H1 (cell line): ENCODE measurements at regions not wholly inside any gene's neighbourhood (a gene's known extent, or its start where the extent isn't known, plus 50 kb on each side); places are given as distances from the start of the nearest gene placed in this dataset.

Source experiments
- CTCF ChIA-PET: fragments of 300-600 bp; sonication (Branson Sonifier 250); formaldehyde crosslinking; loops from one replicate; lab custom pipeline; 2021; ENCODE audit not compliant: partially characterized antibody; lab: Charles Lee
- POLR2A ChIA-PET: fragments of 300-600 bp; sonication (Branson Sonifier 250); formaldehyde crosslinking; loops from one replicate; lab custom pipeline; 2021; ENCODE audit warnings: inconsistent platforms; ENCODE audit not compliant: partially characterized antibody; lab: Charles Lee
- DNase-seq, 2 experiments: peaks; one replicate each; pipeline versions ENCODE4 v3.0.0 to v3.0.0-alpha.2; 2010 to 2022; ENCODE audit warnings: low spot score in 2 of 2, low read depth in 1 of 2, mixed read lengths in 1 of 2
- FAIRE-seq: peaks from 2 replicates; lab custom pipeline; 2011; peaks lifted over from hg19 to GRCh38; lab: Jason Lieb, UNC
- H2AFZ ChIP-seq: 2 replicates; pipeline ENCODE4 v1.8.1; 2012; ENCODE audit warnings: low read length, inconsistent platforms
- H2AK5ac ChIP-seq: 2 replicates; pipeline ENCODE4 v1.6.1; 2013; ENCODE audit warnings: low read depth, low read length
- H2BK120ac ChIP-seq: replicated peaks from 2 replicates; pipeline ENCODE3; 2013; ENCODE audit warnings: low read depth, low read length, inconsistent platforms
- H2BK12ac ChIP-seq: 2 replicates; pipeline ENCODE4 v1.6.1; 2013; ENCODE audit warnings: low read depth, low read length
- H2BK15ac ChIP-seq: 2 replicates; pipeline ENCODE4 v1.6.1; 2013; ENCODE audit warnings: low read length
- H2BK20ac ChIP-seq: 2 replicates; pipeline ENCODE4 v1.6.1; 2013; ENCODE audit warnings: low read length
- H2BK5ac ChIP-seq: 2 replicates; pipeline ENCODE4 v1.6.1; 2013; ENCODE audit warnings: low read depth, low read length
- H3K14ac ChIP-seq: 2 replicates; pipeline ENCODE4 v1.6.1; 2013; ENCODE audit warnings: inconsistent platforms; ENCODE audit not compliant: insufficient read length
- H3K18ac ChIP-seq: 2 replicates; pipeline ENCODE4 v1.6.1; 2013; ENCODE audit warnings: low read length; ENCODE audit errors: extremely low read depth
- H3K23ac ChIP-seq: 2 replicates; pipeline ENCODE4 v1.6.1; 2013; ENCODE audit warnings: inconsistent platforms; ENCODE audit not compliant: insufficient read length
- H3K23me2 ChIP-seq: 2 replicates; pipeline ENCODE4 v1.6.1; 2013; ENCODE audit warnings: low read depth, low read length
- H3K27ac ChIP-seq: 2 replicates; pipeline ENCODE4 v1.6.1; 2011; ENCODE audit warnings: low read depth, low read length, inconsistent platforms
- H3K27me3 ChIP-seq, 4 experiments: replicated peaks in 1 of 4; 1 replicate in 1 of 4; 2 replicates in 3 of 4; pipeline versions ENCODE4 v1.6.1 to v1.8.1; 2011 to 2013; ENCODE audit warnings: low read length in 3 of 4, mild to moderate bottlenecking in 3 of 4, inconsistent platforms in 2 of 4, mixed read lengths in 2 of 4, moderate library complexity in 1 of 4; ENCODE audit not compliant: control insufficient read depth in 3 of 4, insufficient read depth in 3 of 4; ENCODE audit errors: extremely low read depth in 1 of 4
- H3K36me3 ChIP-seq, 4 experiments: 2 replicates each; pipeline versions ENCODE4 v1.6.1 to v1.8.1; 2011 to 2013; ENCODE audit warnings: mild to moderate bottlenecking in 4 of 4, low read length in 3 of 4, moderate library complexity in 2 of 4, control low read depth in 1 of 4, inconsistent platforms in 1 of 4; ENCODE audit not compliant: insufficient read depth in 4 of 4, control insufficient read depth in 2 of 4
- H3K4ac ChIP-seq: replicated peaks from 2 replicates; pipeline ENCODE3; 2013; ENCODE audit warnings: low read length, low read depth, mixed read lengths, inconsistent platforms; ENCODE audit not compliant: insufficient read length
- H3K4me1 ChIP-seq, 4 experiments: replicated peaks in 1 of 4; 1 replicate in 1 of 4; 2 replicates in 3 of 4; pipeline versions ENCODE4 v1.6.1 to v1.8.1; 2011 to 2013; ENCODE audit warnings: low read length in 3 of 4, inconsistent platforms in 2 of 4, mixed read lengths in 1 of 4; ENCODE audit not compliant: insufficient read depth in 4 of 4, control insufficient read depth in 3 of 4
- H3K4me2 ChIP-seq, 2 experiments: 2 replicates each; pipeline versions ENCODE4 v1.6.1 to v1.8.1; 2011 to 2013; ENCODE audit warnings: low read depth in 2 of 2, low read length in 2 of 2, control low read depth in 1 of 2, inconsistent platforms in 1 of 2, mild to moderate bottlenecking in 1 of 2; ENCODE audit not compliant: insufficient read depth in 1 of 2
- H3K4me3 ChIP-seq, 4 experiments: fragments of 200-600, 300-600 bp in 1 of 4; sonication (generic), shearing (Covaris generic), sonication (Bioruptor Twin) in 1 of 4; 2 replicates each; pipeline versions ENCODE4 v1.5.1 to v1.8.1; 2011 to 2016; ENCODE audit warnings: low read length in 4 of 4, low read depth in 3 of 4, control low read depth in 2 of 4, inconsistent platforms in 2 of 4, mild to moderate bottlenecking in 2 of 4, mixed read lengths in 1 of 4, moderate library complexity in 1 of 4; ENCODE audit not compliant: insufficient read depth in 2 of 4; ENCODE audit errors: extremely low read depth in 1 of 4
- H3K56ac ChIP-seq: replicated peaks from 2 replicates; pipeline ENCODE3; 2013; ENCODE audit warnings: low read depth, mild to moderate bottlenecking, mixed read lengths, low read length, inconsistent platforms; ENCODE audit not compliant: insufficient read length
- H3K79me1 ChIP-seq: 2 replicates; pipeline ENCODE4 v1.6.1; 2013; ENCODE audit warnings: low read depth, low read length, control low read depth
- H3K79me2 ChIP-seq, 2 experiments: 2 replicates each; pipeline versions ENCODE4 v1.6.1 to v1.8.1; 2012 to 2013; ENCODE audit warnings: low read length in 2 of 2, mild to moderate bottlenecking in 2 of 2, inconsistent platforms in 1 of 2; ENCODE audit not compliant: insufficient read depth in 2 of 2, control insufficient read depth in 1 of 2
- H3K9ac ChIP-seq, 4 experiments: replicated peaks in 1 of 4; 1 replicate in 1 of 4; 2 replicates in 3 of 4; pipeline versions ENCODE4 v1.6.1 to v1.8.1; 2011 to 2013; ENCODE audit warnings: low read depth in 3 of 4, low read length in 3 of 4, control low read depth in 2 of 4, mild to moderate bottlenecking in 2 of 4, moderate library complexity in 2 of 4, inconsistent platforms in 1 of 4; ENCODE audit errors: extremely low read depth in 1 of 4
- H3K9me3 ChIP-seq, 2 experiments: 2 replicates each; pipeline versions ENCODE4 v1.6.1 to v1.8.1; 2012 to 2013; ENCODE audit warnings: mild to moderate bottlenecking in 2 of 2, moderate library complexity in 2 of 2, control low read depth in 1 of 2, inconsistent platforms in 1 of 2, low read depth in 1 of 2, low read length in 1 of 2, mixed read lengths in 1 of 2; ENCODE audit not compliant: insufficient read depth in 2 of 2
- H4K20me1 ChIP-seq, 2 experiments: replicated peaks in 1 of 2; 2 replicates each; pipeline versions ENCODE3 to v1.8.1; 2011 to 2013; ENCODE audit warnings: inconsistent platforms in 2 of 2, low read length in 2 of 2, mild to moderate bottlenecking in 1 of 2; ENCODE audit not compliant: insufficient read depth in 2 of 2, control insufficient read depth in 1 of 2
- H4K5ac ChIP-seq: 2 replicates; pipeline ENCODE4 v1.6.1; 2013; ENCODE audit warnings: low read length, low read depth, mixed read lengths, inconsistent platforms; ENCODE audit not compliant: insufficient read length
- H4K8ac ChIP-seq: 2 replicates; pipeline ENCODE4 v1.8.0; 2013; ENCODE audit warnings: mild to moderate bottlenecking, moderate library complexity, low read length, inconsistent platforms; ENCODE audit not compliant: insufficient read depth; ENCODE audit errors: extremely low read depth
- H4K91ac ChIP-seq: replicated peaks from 2 replicates; pipeline ENCODE3; 2013; ENCODE audit warnings: low read length, mixed read lengths, inconsistent platforms; ENCODE audit not compliant: insufficient read length
- ASH2L ChIP-seq: fragments of 200-600, 300-600 bp; sonication (generic); IDR thresholded peaks from one replicate; pipeline ENCODE4 v1.7.1; 2017; ENCODE audit warnings: low read length
- CTCF ChIP-seq, 3 experiments: IDR thresholded peaks; 1 replicate in 2 of 3; 2 replicates in 1 of 3; pipeline versions ENCODE4 v1.5.1 to v1.6.1; 2011; ENCODE audit warnings: low read length in 3 of 3, mild to moderate bottlenecking in 3 of 3, inconsistent platforms in 2 of 3, low read depth in 1 of 3, moderate library complexity in 1 of 3; ENCODE audit not compliant: insufficient read depth in 1 of 3; ENCODE audit errors: control extremely low read depth in 1 of 3
- JUND ChIP-seq: IDR thresholded peaks from 2 replicates; pipeline ENCODE4 v1.6.1; 2011; ENCODE audit warnings: mild to moderate bottlenecking, improper control_type of control experiment, low read length
- PHF8 ChIP-seq: fragments of 200-600 bp; sonication (generic); conservative IDR thresholded peaks from 2 replicates; pipeline ENCODE4 v1.7.1; 2012; ENCODE audit warnings: low read depth, mild to moderate bottlenecking, inconsistent platforms, low read length, moderate library complexity
- RAD21 ChIP-seq, 2 experiments: IDR thresholded peaks in 1 of 2; conservative IDR thresholded peaks in 1 of 2; 2 replicates each; pipeline ENCODE4 v1.6.1; 2011; ENCODE audit warnings: low read depth in 2 of 2, low read length in 2 of 2, improper control_type of control experiment in 1 of 2, inconsistent platforms in 1 of 2, mild to moderate bottlenecking in 1 of 2, moderate library complexity in 1 of 2
- TAF1 ChIP-seq: IDR thresholded peaks from 2 replicates; pipeline ENCODE4 v1.6.1; 2011; ENCODE audit warnings: mild to moderate bottlenecking, low read depth, low read length
- USF2 ChIP-seq: IDR thresholded peaks from 2 replicates; pipeline ENCODE4 v1.6.1; 2011; ENCODE audit warnings: low read length, improper control_type of control experiment
- YY1 ChIP-seq: IDR thresholded peaks from 2 replicates; pipeline ENCODE4 v1.6.1; 2011; ENCODE audit warnings: low read depth, mild to moderate bottlenecking, low read length
- WGBS, 2 experiments: shearing (Covaris generic) in 1 of 2; methylation state at CpG; one replicate each; pipeline versions ENCODE4 v1.1.6 to v1.1.7; 2013 to 2015; ENCODE audit warnings: low lambda C conversion rate in 2 of 2, mixed read lengths in 2 of 2, inconsistent platforms in 1 of 2, low coverage in 1 of 2, missing lambda C conversion rate in 1 of 2; ENCODE audit not compliant: insufficient replicate concordance in 2 of 2, insufficient coverage in 1 of 2, insufficient read length in 1 of 2; ENCODE audit errors: extremely low coverage in 1 of 2, missing lambda C conversion rate in 1 of 2; 5-methylcytosine and 5-hydroxymethylcytosine counted together
- TF ChIP-seq, protein P1 (sequence below): IDR thresholded peaks from 2 replicates; pipeline ENCODE4 v1.6.1; 2012; ENCODE audit warnings: inconsistent platforms
- TF ChIP-seq, protein P2 (sequence below): IDR thresholded peaks from 2 replicates; pipeline ENCODE4 v1.6.1; 2011; ENCODE audit warnings: low read depth, mild to moderate bottlenecking, low read length; ENCODE audit not compliant: insufficient read depth

DNA sequence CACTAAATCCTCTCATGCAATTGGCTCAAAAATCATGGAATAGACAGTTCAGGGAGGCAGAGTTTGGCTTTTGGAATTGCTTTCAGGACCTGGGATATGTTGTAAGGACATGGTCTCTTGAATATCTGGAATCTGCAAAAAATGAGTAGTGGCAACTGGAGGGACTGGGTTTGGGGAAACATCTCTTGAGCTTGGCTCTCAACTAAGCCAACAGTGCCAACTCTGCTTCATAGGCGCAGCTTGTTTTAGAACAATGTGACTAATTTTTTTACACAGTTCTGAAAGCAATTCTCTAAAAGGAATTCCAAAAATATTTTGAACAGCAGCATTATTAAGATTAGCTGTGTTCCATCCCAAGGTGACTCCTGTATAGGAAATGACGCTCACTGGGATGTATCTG, 121.5 kb upstream of the DPP6 start:
- Histone ChIP-seq H3K56ac (no peak overlapping the region), H3K18ac (no peak overlapping the region), H2BK12ac (no peak overlapping the region), H2AFZ (no peak overlapping the region), H2BK5ac (no peak overlapping the region), H3K27ac (no peak overlapping the region), H3K36me3 (no peaks in the 10 kb centered on the region), H3K23ac (no peak overlapping the region), H3K4ac (no peak overlapping the region), H2BK15ac (no peak overlapping the region), H3K27me3 (no peaks in the 10 kb centered on the region), H3K4me2 (no peak overlapping the region), H3K9ac (no peak overlapping the region), H4K8ac (no peak overlapping the region), H3K9me3 (peaks cover 34 to 68% of the 10 kb centered on the region in 2 experiments), H4K91ac (no peak overlapping the region), H2AK5ac (no peak overlapping the region), H3K79me2 (no peaks in the 10 kb centered on the region), H3K23me2 (no peaks in the 10 kb centered on the region), H4K20me1 (no peaks in the 10 kb centered on the region), H2BK120ac (no peak overlapping the region), H3K79me1 (no peaks in the 10 kb centered on the region), H2BK20ac (no peak overlapping the region), H3K14ac (no peak overlapping the region), H3K4me1 (no peaks in the 10 kb centered on the region; a peak in 1 of 7 replicates), H4K5ac (no peak overlapping the region), H3K4me3 (no peak overlapping the region)
- FAIRE-seq (no peak), DNase-seq (no peak)
- CTCF ChIA-PET: interaction anchor here (0.6 to 0.9 kb wide), 2 partner anchors 19 to 846 kb away, joined by 3 to 5 read pairs; no protein-coding TSS in a partner anchor
- WGBS, 2 experiments: 83% methylated on average over 2 of the region's 2 CpGs; no CpG with 5 or more reads in 1 of the 2 experiments
- POLR2A ChIA-PET: no interaction called here
- no peak for TF ChIP-seq RAD21 (IDR thresholded peaks at IDR 0.05 in 1 of 2, conservative IDR thresholded peaks at IDR 0.05 in 1 of 2; ENCODE audit: low read depth in 2 of 2, low read length in 2 of 2)
- TF ChIP-seq CTCF (IDR thresholded peaks at IDR 0.05; ENCODE audit: control extremely low read depth in 1 of 3, insufficient read depth in 1 of 3, low read depth in 1 of 3, low read length in 3 of 3): no peak
- TF ChIP-seq, protein P1, sequence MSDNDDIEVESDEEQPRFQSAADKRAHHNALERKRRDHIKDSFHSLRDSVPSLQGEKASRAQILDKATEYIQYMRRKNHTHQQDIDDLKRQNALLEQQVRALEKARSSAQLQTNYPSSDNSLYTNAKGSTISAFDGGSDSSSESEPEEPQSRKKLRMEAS: no peak
- no peak for TF ChIP-seq PHF8
- no peak for TF ChIP-seq YY1
- TF ChIP-seq USF2: no peak
- no peak for TF ChIP-seq ASH2L
- TF ChIP-seq JUND: no peak
- TF ChIP-seq, protein P2, sequence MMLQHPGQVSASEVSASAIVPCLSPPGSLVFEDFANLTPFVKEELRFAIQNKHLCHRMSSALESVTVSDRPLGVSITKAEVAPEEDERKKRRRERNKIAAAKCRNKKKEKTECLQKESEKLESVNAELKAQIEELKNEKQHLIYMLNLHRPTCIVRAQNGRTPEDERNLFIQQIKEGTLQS: no peak
- TF ChIP-seq TAF1: no peak
